Skeletal muscle satellite cell (primary cell): ENCODE measurements at regions not wholly inside any gene's neighbourhood (a gene's known extent, or its start where the extent isn't known, plus 50 kb on each side); places are given as distances from the start of the nearest gene placed in this dataset.
A peak's percentile ranks its signal among the peaks of the same experiment; 100 is the strongest.

Source experiments
- H3K27me3 ChIP-seq: 2 replicates; pipeline ENCODE4 v1.7.0; 2013; ENCODE audit warnings: low read length; ENCODE audit not compliant: control insufficient read depth, insufficient read depth
- H3K36me3 ChIP-seq: 2 replicates; pipeline ENCODE4 v1.7.0; 2013; ENCODE audit warnings: mild to moderate bottlenecking, control low read depth, low read length; ENCODE audit not compliant: insufficient read depth
- H3K4me1 ChIP-seq: 2 replicates; pipeline ENCODE4 v1.7.0; 2013; ENCODE audit warnings: low read length; ENCODE audit not compliant: control insufficient read depth, insufficient read depth
- H3K4me2 ChIP-seq: 2 replicates; pipeline ENCODE4 v1.7.0; 2013; ENCODE audit warnings: mild to moderate bottlenecking, low read length
- H3K4me3 ChIP-seq: 2 replicates; pipeline ENCODE4 v1.7.0; 2013; ENCODE audit warnings: low read length
- H3K9ac ChIP-seq: 2 replicates; pipeline ENCODE4 v1.7.0; 2013; ENCODE audit warnings: mild to moderate bottlenecking, low read depth, low read length, moderate library complexity
- H3K9me3 ChIP-seq: replicated peaks from 2 replicates; pipeline ENCODE4 v1.7.0; 2013; ENCODE audit warnings: mild to moderate bottlenecking, control low read depth, low read length

DNA sequence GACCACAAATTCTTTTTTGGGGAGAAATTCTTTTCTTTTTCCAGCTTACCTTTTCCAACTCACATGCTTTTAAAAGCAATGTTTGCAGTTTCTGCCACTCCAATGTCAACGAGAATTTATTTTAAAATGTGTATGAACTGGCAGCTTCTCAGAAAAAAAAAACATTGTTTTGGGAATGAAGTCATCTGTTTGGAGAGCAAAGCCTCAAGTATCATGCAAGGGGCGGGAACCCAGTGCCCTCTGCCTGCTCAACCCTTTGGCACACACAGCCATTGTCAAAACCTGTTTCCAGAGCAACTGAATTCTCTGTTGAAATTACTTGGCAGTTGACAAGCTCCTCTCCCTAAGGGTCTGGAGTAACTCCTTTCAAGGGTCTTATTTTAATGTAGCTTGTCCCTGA is 128.5 kb downstream of the QPCT start:
- no peaks in the 10 kb centered on the region for H3K27me3 ChIP-seq
- peak overlapping the region; percentile 72 for H3K4me2 ChIP-seq
- H3K4me1 ChIP-seq: peaks cover 38% of the 10 kb centered on the region
- H3K36me3 ChIP-seq: no peaks in the 10 kb centered on the region
- H3K9ac ChIP-seq: peak overlapping the region; percentile 48
- no peaks in the 10 kb centered on the region for H3K9me3 ChIP-seq
- H3K4me3 ChIP-seq: peak overlapping the region; percentile 6

GRCh38 chr2:37476411-37476810 is 132.0 kb downstream of the QPCT start:
- no peaks in the 10 kb centered on the region for H3K27me3 ChIP-seq
- peaks cover 37% of the 10 kb centered on the region for H3K4me1 ChIP-seq
- H3K4me3 ChIP-seq: no peak overlapping the region
- H3K9ac ChIP-seq: no peak overlapping the region
- H3K9me3 ChIP-seq: no peaks in the 10 kb centered on the region
- no peak overlapping the region for H3K4me2 ChIP-seq
- no peaks in the 10 kb centered on the region for H3K36me3 ChIP-seq

DNA sequence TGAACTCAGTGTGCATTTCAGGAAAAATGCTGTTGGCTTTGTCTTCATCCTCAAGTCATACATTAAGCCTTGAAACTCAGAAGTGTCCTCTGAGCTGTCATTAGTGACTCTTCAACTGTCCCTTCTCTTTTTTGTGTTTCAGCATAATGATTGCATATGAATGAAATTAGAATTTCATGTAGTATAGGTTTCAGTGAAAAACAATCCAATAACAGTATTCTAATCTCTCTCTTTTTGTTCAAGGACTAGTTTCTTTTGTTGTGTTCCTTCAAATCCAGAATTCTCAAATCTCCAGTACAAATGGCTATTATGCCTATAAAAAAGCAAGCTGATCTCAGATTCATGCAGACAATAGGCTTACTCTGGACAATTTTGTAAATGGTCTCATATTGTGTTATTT is 133.5 kb downstream of the QPCT start:
- H3K9me3 ChIP-seq: peaks cover 4% of the 10 kb centered on the region
- no peaks in the 10 kb centered on the region for H3K27me3 ChIP-seq
- H3K4me3 ChIP-seq: no peak overlapping the region
- no peak overlapping the region for H3K9ac ChIP-seq
- H3K4me2 ChIP-seq: no peak overlapping the region
- no peaks in the 10 kb centered on the region for H3K36me3 ChIP-seq
- H3K4me1 ChIP-seq: peaks cover 23% of the 10 kb centered on the region

DNA sequence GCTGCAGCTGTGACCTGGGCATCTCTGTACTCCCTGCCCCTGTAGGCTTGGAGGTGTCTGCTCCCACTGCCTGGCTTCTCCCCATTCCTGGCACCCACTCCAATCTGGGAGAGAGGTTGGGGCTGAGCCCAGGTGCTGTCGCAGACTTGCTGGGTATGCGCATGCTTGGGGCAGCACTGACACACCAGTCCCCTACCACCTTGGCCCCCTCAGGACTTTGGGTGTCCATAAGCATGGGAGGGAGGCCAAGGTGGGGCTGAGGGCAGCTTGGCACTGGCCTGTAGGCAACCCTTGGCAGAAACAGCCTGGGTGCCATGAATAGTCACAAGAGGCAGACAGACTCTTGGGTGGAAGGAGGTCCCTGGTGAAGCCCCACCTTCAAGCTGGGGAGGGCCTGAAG is 136.8 kb downstream of the QPCT start:
- no peak overlapping the region for H3K4me3 ChIP-seq
- no peaks in the 10 kb centered on the region for H3K36me3 ChIP-seq
- H3K4me1 ChIP-seq: peaks cover 17% of the 10 kb centered on the region
- no peaks in the 10 kb centered on the region for H3K27me3 ChIP-seq
- peaks cover 4% of the 10 kb centered on the region for H3K9me3 ChIP-seq
- H3K4me2 ChIP-seq: no peak overlapping the region
- no peak overlapping the region for H3K9ac ChIP-seq

GRCh38 chr2:37489041-37489456 is 144.6 kb downstream of the QPCT start:
- Histone ChIP-seq H3K36me3 (no peaks in the 10 kb centered on the region), H3K4me3 (no peak overlapping the region), H3K9me3 (no peaks in the 10 kb centered on the region), H3K4me1 (no peaks in the 10 kb centered on the region), H3K4me2 (no peak overlapping the region), H3K27me3 (no peaks in the 10 kb centered on the region), H3K9ac (no peak overlapping the region)

DNA sequence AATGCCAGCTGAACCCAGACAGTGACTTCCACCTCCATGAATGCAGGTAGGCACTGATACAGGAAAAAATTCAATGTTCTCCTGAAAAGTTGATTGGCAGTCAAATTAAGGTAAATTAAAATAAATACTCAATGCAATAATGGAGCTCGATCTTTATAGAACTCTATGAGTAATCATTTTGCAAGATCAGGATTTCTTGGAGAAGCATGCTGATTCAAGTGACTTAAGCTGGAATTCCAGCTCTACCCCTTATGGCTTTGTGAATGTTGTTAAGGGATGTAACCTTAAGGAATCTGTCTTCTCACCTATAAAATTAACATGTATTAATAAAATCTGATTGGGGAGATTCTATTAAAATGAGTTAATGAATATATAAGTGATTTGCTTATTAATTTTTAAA is 145.1 kb downstream of the QPCT start:
- Histone ChIP-seq H3K36me3 (no peaks in the 10 kb centered on the region), H3K4me1 (no peaks in the 10 kb centered on the region), H3K4me3 (no peak overlapping the region), H3K9me3 (no peaks in the 10 kb centered on the region), H3K27me3 (no peaks in the 10 kb centered on the region), H3K9ac (no peak overlapping the region), H3K4me2 (no peak overlapping the region)

DNA sequence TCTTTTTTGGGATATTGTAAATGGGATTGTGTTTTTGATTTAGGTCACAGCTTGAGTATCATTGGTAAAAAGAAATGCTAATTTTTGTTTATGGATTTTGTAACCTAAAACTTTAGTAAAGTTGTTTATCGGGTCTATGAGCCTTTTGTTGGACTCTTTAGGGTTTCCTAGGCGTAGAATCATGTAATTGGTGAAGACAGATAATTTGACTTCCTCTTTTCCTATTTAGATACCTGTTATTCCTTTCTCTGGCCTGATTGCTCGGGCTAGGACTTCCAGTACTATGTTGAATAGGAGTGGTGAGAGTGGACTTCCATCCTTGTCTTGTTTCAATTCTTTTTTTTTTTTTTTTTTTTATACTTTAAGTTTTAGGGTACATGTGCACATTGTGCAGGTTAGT is 149.0 kb downstream of the QPCT start:
- H3K9me3 ChIP-seq: no peaks in the 10 kb centered on the region
- no peak overlapping the region for H3K9ac ChIP-seq
- no peaks in the 10 kb centered on the region for H3K36me3 ChIP-seq
- no peaks in the 10 kb centered on the region for H3K4me1 ChIP-seq
- H3K4me3 ChIP-seq: no peak overlapping the region
- no peak overlapping the region for H3K4me2 ChIP-seq
- no peaks in the 10 kb centered on the region for H3K27me3 ChIP-seq

GRCh38 chr2:37499113-37499512 is 154.7 kb downstream of the QPCT start:
- no peaks in the 10 kb centered on the region for H3K27me3 ChIP-seq
- no peaks in the 10 kb centered on the region for H3K9me3 ChIP-seq
- no peak overlapping the region for H3K4me3 ChIP-seq
- no peak overlapping the region for H3K9ac ChIP-seq
- H3K36me3 ChIP-seq: no peaks in the 10 kb centered on the region
- no peak overlapping the region for H3K4me2 ChIP-seq
- H3K4me1 ChIP-seq: no peaks in the 10 kb centered on the region

GRCh38 chr2:37500031-37500430 is 155.6 kb downstream of the QPCT start:
- no peaks in the 10 kb centered on the region for H3K27me3 ChIP-seq
- no peak overlapping the region for H3K9ac ChIP-seq
- H3K4me3 ChIP-seq: no peak overlapping the region
- no peaks in the 10 kb centered on the region for H3K4me1 ChIP-seq
- H3K9me3 ChIP-seq: no peaks in the 10 kb centered on the region
- H3K4me2 ChIP-seq: no peak overlapping the region
- H3K36me3 ChIP-seq: no peaks in the 10 kb centered on the region

- no peaks in the 10 kb centered on the region for H3K9me3 ChIP-seq
- H3K4me3 ChIP-seq: no peak overlapping the region
- H3K27me3 ChIP-seq: no peaks in the 10 kb centered on the region
- H3K9ac ChIP-seq: no peak overlapping the region
- H3K36me3 ChIP-seq: no peaks in the 10 kb centered on the region
- H3K4me2 ChIP-seq: no peak overlapping the region
- H3K4me1 ChIP-seq: no peaks in the 10 kb centered on the region
Observed at GRCh38 chr2:37501113-37501512, 156.7 kb downstream of the QPCT start.

GRCh38 chr2:37506407-37507050 is 162.1 kb downstream of the QPCT start:
- no peak overlapping the region for H3K4me3 ChIP-seq
- no peak overlapping the region for H3K9ac ChIP-seq
- no peaks in the 10 kb centered on the region for H3K27me3 ChIP-seq
- no peak overlapping the region for H3K4me2 ChIP-seq
- H3K36me3 ChIP-seq: no peaks in the 10 kb centered on the region
- peaks cover 8% of the 10 kb centered on the region for H3K4me1 ChIP-seq
- no peaks in the 10 kb centered on the region for H3K9me3 ChIP-seq

DNA sequence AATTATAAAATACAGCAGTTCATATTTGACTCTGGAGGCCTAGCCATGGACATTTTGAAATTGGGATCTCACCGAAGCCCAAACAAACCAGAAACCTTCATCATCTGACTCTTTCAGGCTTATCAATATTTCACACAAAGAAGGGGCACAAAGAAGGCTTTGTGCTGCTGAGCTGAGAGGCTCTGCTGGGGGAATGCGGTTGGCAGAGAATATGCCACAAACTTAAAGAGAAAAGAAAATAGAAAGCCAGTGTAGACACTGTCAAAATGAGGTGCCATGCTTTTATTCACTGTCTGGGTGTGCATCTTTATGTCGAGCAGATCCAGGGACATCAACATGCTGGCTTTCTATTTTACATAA is 162.6 kb downstream of the QPCT start:
- Histone ChIP-seq H3K36me3 (no peaks in the 10 kb centered on the region), H3K9ac (no peak overlapping the region), H3K4me2 (no peak overlapping the region), H3K9me3 (no peaks in the 10 kb centered on the region), H3K4me1 (peaks cover 8% of the 10 kb centered on the region), H3K4me3 (no peak overlapping the region), H3K27me3 (no peaks in the 10 kb centered on the region)
